Astrocyte (in vitro differentiated cells and primary cell): ENCODE measurements at regions not wholly inside any gene's neighbourhood (a gene's known extent, or its start where the extent isn't known, plus 50 kb on each side); places are given as distances from the start of the nearest gene placed in this dataset.

Experiments used
- DNase-seq: peaks from one replicate; pipeline ENCODE4 v3.0.0-alpha.2; 2010; ENCODE audit warnings: low read depth
- FAIRE-seq: peaks from 2 replicates; lab custom pipeline; 2011; peaks lifted over from hg19 to GRCh38; lab: Jason Lieb, UNC
- H2AFZ ChIP-seq: 2 replicates; pipeline ENCODE4 v1.6.0; 2012; ENCODE audit warnings: low read depth, low read length, inconsistent platforms
- H3K27ac ChIP-seq: 2 replicates; pipeline ENCODE4 v1.5.1; 2011; ENCODE audit warnings: low read depth, low read length, inconsistent platforms
- H3K27me3 ChIP-seq: 2 replicates; pipeline ENCODE4 v1.6.0; 2011; ENCODE audit warnings: low read length, inconsistent platforms; ENCODE audit not compliant: insufficient read depth
- H3K36me3 ChIP-seq: 2 replicates; pipeline ENCODE4 v1.5.1; 2011; ENCODE audit warnings: low read length, inconsistent platforms; ENCODE audit not compliant: insufficient read depth
- H3K4me1 ChIP-seq: 2 replicates; pipeline ENCODE4 v1.5.1; 2011; ENCODE audit warnings: low read length, inconsistent platforms; ENCODE audit not compliant: insufficient read depth
- H3K4me2 ChIP-seq: 2 replicates; pipeline ENCODE4 v1.6.0; 2012; ENCODE audit warnings: low read length, inconsistent platforms
- H3K4me3 ChIP-seq: 2 replicates; pipeline ENCODE4 v1.5.1; 2011; ENCODE audit warnings: low read depth, mild to moderate bottlenecking, low read length, inconsistent platforms; ENCODE audit not compliant: insufficient read depth
- H3K79me2 ChIP-seq: 2 replicates; pipeline ENCODE4 v1.6.0; 2012; ENCODE audit warnings: mild to moderate bottlenecking, low read length, inconsistent platforms; ENCODE audit not compliant: insufficient read depth
- H3K9ac ChIP-seq: 2 replicates; pipeline ENCODE4 v1.6.0; 2012; ENCODE audit warnings: mild to moderate bottlenecking, low read length, inconsistent platforms
- H3K9me3 ChIP-seq: 2 replicates; pipeline ENCODE4 v1.5.1; 2012; ENCODE audit warnings: low read depth, mild to moderate bottlenecking, low read length, inconsistent platforms; ENCODE audit not compliant: insufficient read depth
- H4K20me1 ChIP-seq: 2 replicates; pipeline ENCODE4 v1.6.0; 2012; ENCODE audit warnings: low read length, inconsistent platforms; ENCODE audit not compliant: insufficient read depth
- H3K27ac Mint-ChIP-seq: one replicate; pipeline ENCODE4 v1.8.0; 2021; ENCODE audit warnings: mild to moderate bottlenecking, mixed read lengths; ENCODE audit not compliant: unreplicated experiment
- H3K27me3 Mint-ChIP-seq: one replicate; pipeline ENCODE4 v1.8.0; 2021; ENCODE audit warnings: low read depth, mixed read lengths; ENCODE audit not compliant: unreplicated experiment
- H3K36me3 Mint-ChIP-seq: one replicate; pipeline ENCODE4 v1.8.0; 2021; ENCODE audit warnings: low read depth, mixed read lengths; ENCODE audit not compliant: unreplicated experiment
- H3K4me1 Mint-ChIP-seq: one replicate; pipeline ENCODE4 v1.8.0; 2021; ENCODE audit warnings: low read depth, mixed read lengths; ENCODE audit not compliant: unreplicated experiment
- H3K4me3 Mint-ChIP-seq: one replicate; pipeline ENCODE4 v1.8.0; 2021; ENCODE audit warnings: mild to moderate bottlenecking, moderate library complexity, mixed read lengths; ENCODE audit not compliant: unreplicated experiment
- H3K9me3 Mint-ChIP-seq: one replicate; pipeline ENCODE4 v1.8.0; 2021; ENCODE audit warnings: mild to moderate bottlenecking, mixed read lengths; ENCODE audit not compliant: unreplicated experiment
- EZH2 ChIP-seq: IDR thresholded peaks from 2 replicates; pipeline ENCODE4 v1.6.1; 2012; ENCODE audit warnings: mild to moderate bottlenecking, low read length, inconsistent platforms; ENCODE audit not compliant: insufficient read depth
- TF ChIP-seq, protein P1 (sequence below): IDR thresholded peaks from 2 replicates; pipeline ENCODE4 v1.5.1; 2011; ENCODE audit warnings: low read depth, mild to moderate bottlenecking, inconsistent platforms, low read length, moderate library complexity; ENCODE audit not compliant: insufficient read depth

DNA sequence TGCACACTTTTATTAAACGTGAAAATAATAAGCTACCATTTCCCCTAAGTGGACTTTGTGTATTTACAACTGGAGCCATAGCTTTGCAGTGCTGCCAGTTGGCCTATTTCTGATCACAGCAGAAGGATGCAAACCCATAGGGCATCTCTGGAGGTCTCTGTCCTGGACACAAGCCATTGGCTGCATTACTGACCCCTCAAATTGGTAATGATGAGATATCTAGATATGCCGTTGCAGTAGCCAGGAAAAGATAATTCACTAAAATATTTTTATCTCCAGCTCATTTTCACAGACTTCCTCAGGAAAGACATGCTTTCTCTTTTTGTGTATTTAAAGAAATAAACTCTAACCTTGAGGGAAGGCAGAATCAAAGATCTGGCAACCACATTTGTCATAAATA is 182.5 kb downstream of the TDRD15 start:
- peaks cover 1% of the 10 kb centered on the region for H3K27me3 Mint-ChIP-seq
- no peaks in the 10 kb centered on the region for H3K4me1 Mint-ChIP-seq
- Histone ChIP-seq H3K27ac (no peak overlapping the region), H3K4me1 (no peaks in the 10 kb centered on the region), H3K9me3 (no peaks in the 10 kb centered on the region), H4K20me1 (no peaks in the 10 kb centered on the region), H2AFZ (no peak overlapping the region), H3K79me2 (no peaks in the 10 kb centered on the region), H3K9ac (no peak overlapping the region), H3K4me3 (no peak overlapping the region), H3K4me2 (no peak overlapping the region), H3K36me3 (no peaks in the 10 kb centered on the region), H3K27me3 (no peaks in the 10 kb centered on the region)
- DNase-seq (no peak), FAIRE-seq (no peak)
- no peaks in the 10 kb centered on the region for H3K9me3 Mint-ChIP-seq
- H3K36me3 Mint-ChIP-seq, result no peaks in the 10 kb centered on the region
- no peak for TF ChIP-seq EZH2
- TF ChIP-seq, protein P1, sequence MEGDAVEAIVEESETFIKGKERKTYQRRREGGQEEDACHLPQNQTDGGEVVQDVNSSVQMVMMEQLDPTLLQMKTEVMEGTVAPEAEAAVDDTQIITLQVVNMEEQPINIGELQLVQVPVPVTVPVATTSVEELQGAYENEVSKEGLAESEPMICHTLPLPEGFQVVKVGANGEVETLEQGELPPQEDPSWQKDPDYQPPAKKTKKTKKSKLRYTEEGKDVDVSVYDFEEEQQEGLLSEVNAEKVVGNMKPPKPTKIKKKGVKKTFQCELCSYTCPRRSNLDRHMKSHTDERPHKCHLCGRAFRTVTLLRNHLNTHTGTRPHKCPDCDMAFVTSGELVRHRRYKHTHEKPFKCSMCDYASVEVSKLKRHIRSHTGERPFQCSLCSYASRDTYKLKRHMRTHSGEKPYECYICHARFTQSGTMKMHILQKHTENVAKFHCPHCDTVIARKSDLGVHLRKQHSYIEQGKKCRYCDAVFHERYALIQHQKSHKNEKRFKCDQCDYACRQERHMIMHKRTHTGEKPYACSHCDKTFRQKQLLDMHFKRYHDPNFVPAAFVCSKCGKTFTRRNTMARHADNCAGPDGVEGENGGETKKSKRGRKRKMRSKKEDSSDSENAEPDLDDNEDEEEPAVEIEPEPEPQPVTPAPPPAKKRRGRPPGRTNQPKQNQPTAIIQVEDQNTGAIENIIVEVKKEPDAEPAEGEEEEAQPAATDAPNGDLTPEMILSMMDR, result no peak
- no peak overlapping the region for H3K27ac Mint-ChIP-seq
- no peak overlapping the region for H3K4me3 Mint-ChIP-seq

DNA sequence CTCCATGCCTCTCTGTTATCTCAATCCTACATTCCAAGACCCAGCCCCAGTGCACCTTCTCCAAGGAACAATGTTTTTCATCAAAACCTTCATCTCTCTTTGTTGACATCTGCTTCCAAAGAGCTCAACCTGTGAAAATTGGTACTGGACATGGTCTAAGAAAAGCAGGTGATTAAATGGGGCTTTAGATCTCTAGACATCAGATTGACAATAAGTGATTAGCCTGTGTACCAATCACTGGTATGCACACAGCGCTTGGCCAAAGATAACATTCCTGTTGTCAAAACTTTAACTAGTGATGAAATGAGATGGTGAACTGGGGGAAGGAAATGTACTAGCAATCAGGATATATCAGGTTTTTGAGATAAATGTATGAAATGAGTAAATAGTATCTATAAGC is 183.3 kb downstream of the TDRD15 start:
- TF ChIP-seq EZH2, result no peak
- TF ChIP-seq, protein P1, result no peak
- Mint-ChIP-seq H3K36me3 (no peaks in the 10 kb centered on the region), H3K4me3 (no peak overlapping the region), H3K27me3 (peaks cover 1% of the 10 kb centered on the region), H3K27ac (no peak overlapping the region), H3K4me1 (no peaks in the 10 kb centered on the region), H3K9me3 (no peaks in the 10 kb centered on the region)
- no peak overlapping the region for H3K27ac ChIP-seq
- H3K4me3 ChIP-seq, result no peak overlapping the region
- FAIRE-seq, result no peak
- no peaks in the 10 kb centered on the region for H3K79me2 ChIP-seq
- H4K20me1 ChIP-seq, result no peaks in the 10 kb centered on the region
- H2AFZ ChIP-seq, result no peak overlapping the region
- H3K9ac ChIP-seq, result no peak overlapping the region
- no peaks in the 10 kb centered on the region for H3K36me3 ChIP-seq
- no peaks in the 10 kb centered on the region for H3K27me3 ChIP-seq
- H3K4me1 ChIP-seq, result no peaks in the 10 kb centered on the region
- no peak for DNase-seq
- no peak overlapping the region for H3K4me2 ChIP-seq
- H3K9me3 ChIP-seq, result no peaks in the 10 kb centered on the region

DNA sequence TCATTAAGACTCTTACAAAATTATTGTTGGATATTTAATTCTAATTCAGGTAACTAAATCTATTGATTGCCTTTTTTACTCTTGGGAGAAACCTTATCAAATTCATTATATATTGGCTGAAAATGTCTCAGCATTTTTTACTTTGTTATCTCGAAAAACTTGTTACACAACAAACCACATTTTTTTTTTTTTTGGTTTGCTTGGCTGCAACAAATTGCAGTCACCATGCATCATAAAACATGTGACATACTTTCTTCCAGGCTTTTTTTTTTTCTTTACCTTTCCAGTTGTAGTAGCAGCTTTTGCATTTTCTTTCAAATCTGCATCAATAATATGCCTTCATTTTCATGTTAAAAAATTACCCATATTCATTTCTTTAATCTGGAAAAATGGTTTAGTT is 186.7 kb downstream of the TDRD15 start:
- no peak for FAIRE-seq
- TF ChIP-seq, protein P1, result no peak
- TF ChIP-seq EZH2, result no peak
- H3K4me1 ChIP-seq, result no peaks in the 10 kb centered on the region
- Mint-ChIP-seq H3K27me3 (peaks cover 1% of the 10 kb centered on the region), H3K4me1 (no peaks in the 10 kb centered on the region), H3K4me3 (no peak overlapping the region), H3K36me3 (no peaks in the 10 kb centered on the region), H3K9me3 (no peaks in the 10 kb centered on the region), H3K27ac (no peak overlapping the region)
- DNase-seq, result no peak
- H3K79me2 ChIP-seq, result no peaks in the 10 kb centered on the region
- H3K4me3 ChIP-seq, result no peak overlapping the region
- no peaks in the 10 kb centered on the region for H4K20me1 ChIP-seq
- no peaks in the 10 kb centered on the region for H3K27me3 ChIP-seq
- no peaks in the 10 kb centered on the region for H3K9me3 ChIP-seq
- H3K4me2 ChIP-seq, result no peak overlapping the region
- no peak overlapping the region for H2AFZ ChIP-seq
- no peak overlapping the region for H3K27ac ChIP-seq
- no peaks in the 10 kb centered on the region for H3K36me3 ChIP-seq
- no peak overlapping the region for H3K9ac ChIP-seq
